ENCODE measurements at regions not wholly inside any gene's neighbourhood (a gene's known extent, or its start where the extent isn't known, plus 50 kb on each side); places are given as distances from the start of the nearest gene placed in this dataset.

GRCh38 chr4:32396507-32397070 lies 1676.4 kb downstream of the PCDH7 start:
- H3K36me3 ChIP-seq (ENCODE audit: control insufficient read depth, insufficient read depth, low read length, severe bottlenecking) = no peaks in the 10 kb centered on the region
- no peak overlapping the region for H3K4me3 ChIP-seq (ENCODE audit: low read length)
- H3K9ac ChIP-seq (ENCODE audit: low read length) = no peak overlapping the region
- no peak for DNase-seq (ENCODE audit: low read depth)
- H3K9me3 ChIP-seq (ENCODE audit: control insufficient read depth, low read length) = no peaks in the 10 kb centered on the region
- H3K27me3 ChIP-seq (replicated peaks; ENCODE audit: control insufficient read depth, insufficient read depth, low read length) = no peaks in the 10 kb centered on the region
- H3K4me1 ChIP-seq (ENCODE audit: control insufficient read depth, insufficient read depth, low read length) = no peaks in the 10 kb centered on the region

GRCh38 chr4:32400870-32401269 lies 1680.7 kb downstream of the PCDH7 start:
- DNase-seq (ENCODE audit: low read depth) = no peak

GRCh38 chr4:32417113-32417704 lies 1697.0 kb downstream of the PCDH7 start:
- H3K9ac ChIP-seq (ENCODE audit: low read length) = no peak overlapping the region
- H3K9me3 ChIP-seq (ENCODE audit: control insufficient read depth, low read length) = peaks cover 3% of the 10 kb centered on the region
- H3K4me3 ChIP-seq (ENCODE audit: low read length) = no peak overlapping the region
- H3K36me3 ChIP-seq (ENCODE audit: control insufficient read depth, insufficient read depth, low read length, severe bottlenecking) = no peaks in the 10 kb centered on the region
- H3K27me3 ChIP-seq (replicated peaks; ENCODE audit: control insufficient read depth, insufficient read depth, low read length) = no peaks in the 10 kb centered on the region
- no peaks in the 10 kb centered on the region for H3K4me1 ChIP-seq (ENCODE audit: control insufficient read depth, insufficient read depth, low read length)
- DNase-seq (ENCODE audit: low read depth) = peak; percentile 2

More at GRCh38 chr4:32400870-32401269, 1680.7 kb downstream of the PCDH7 start:
- Histone ChIP-seq H3K9me3 (ENCODE audit: control insufficient read depth, low read length) (no peaks in the 10 kb centered on the region), H3K9ac (ENCODE audit: low read length) (no peak overlapping the region), H3K36me3 (ENCODE audit: control insufficient read depth, insufficient read depth, low read length, severe bottlenecking) (no peaks in the 10 kb centered on the region), H3K27me3 (replicated peaks; ENCODE audit: control insufficient read depth, insufficient read depth, low read length) (no peaks in the 10 kb centered on the region), H3K4me3 (ENCODE audit: low read length) (no peak overlapping the region), H3K4me1 (ENCODE audit: control insufficient read depth, insufficient read depth, low read length) (no peaks in the 10 kb centered on the region)

- DNase-seq (ENCODE audit: low read depth) = no peak
- Histone ChIP-seq H3K36me3 (ENCODE audit: control insufficient read depth, insufficient read depth, low read length, severe bottlenecking) (no peaks in the 10 kb centered on the region), H3K4me1 (ENCODE audit: control insufficient read depth, insufficient read depth, low read length) (no peaks in the 10 kb centered on the region), H3K27me3 (replicated peaks; ENCODE audit: control insufficient read depth, insufficient read depth, low read length) (no peaks in the 10 kb centered on the region), H3K9ac (ENCODE audit: low read length) (no peak overlapping the region), H3K9me3 (ENCODE audit: control insufficient read depth, low read length) (peaks cover 8% of the 10 kb centered on the region), H3K4me3 (ENCODE audit: low read length) (no peak overlapping the region)
Measured at GRCh38 chr4:32423267-32423666, 1703.1 kb downstream of the PCDH7 start.

- no peak overlapping the region for H3K9ac ChIP-seq (ENCODE audit: low read length)
Measured at GRCh38 chr4:32425243-32425642, 1705.1 kb downstream of the PCDH7 start.

GRCh38 chr4:32427566-32427965 lies 1707.4 kb downstream of the PCDH7 start:
- H3K27me3 ChIP-seq (replicated peaks; ENCODE audit: control insufficient read depth, insufficient read depth, low read length) = no peaks in the 10 kb centered on the region
- no peak overlapping the region for H3K9ac ChIP-seq (ENCODE audit: low read length)
- DNase-seq (ENCODE audit: low read depth) = no peak
- H3K9me3 ChIP-seq (ENCODE audit: control insufficient read depth, low read length) = peaks cover 5% of the 10 kb centered on the region
- no peak overlapping the region for H3K4me3 ChIP-seq (ENCODE audit: low read length)
- H3K36me3 ChIP-seq (ENCODE audit: control insufficient read depth, insufficient read depth, low read length, severe bottlenecking) = no peaks in the 10 kb centered on the region
- no peaks in the 10 kb centered on the region for H3K4me1 ChIP-seq (ENCODE audit: control insufficient read depth, insufficient read depth, low read length)

More at GRCh38 chr4:32425243-32425642, 1705.1 kb downstream of the PCDH7 start:
- H3K4me3 ChIP-seq (ENCODE audit: low read length) = no peak overlapping the region
- no peaks in the 10 kb centered on the region for H3K27me3 ChIP-seq (replicated peaks; ENCODE audit: control insufficient read depth, insufficient read depth, low read length)
- no peaks in the 10 kb centered on the region for H3K4me1 ChIP-seq (ENCODE audit: control insufficient read depth, insufficient read depth, low read length)
- no peak for DNase-seq (ENCODE audit: low read depth)
- H3K9me3 ChIP-seq (ENCODE audit: control insufficient read depth, low read length) = peaks cover 8% of the 10 kb centered on the region
- H3K36me3 ChIP-seq (ENCODE audit: control insufficient read depth, insufficient read depth, low read length, severe bottlenecking) = no peaks in the 10 kb centered on the region

- no peak overlapping the region for H3K9ac ChIP-seq (ENCODE audit: low read length)
- H3K4me1 ChIP-seq (ENCODE audit: control insufficient read depth, insufficient read depth, low read length) = no peaks in the 10 kb centered on the region
- H3K27me3 ChIP-seq (replicated peaks; ENCODE audit: control insufficient read depth, insufficient read depth, low read length) = no peaks in the 10 kb centered on the region
- H3K4me3 ChIP-seq (ENCODE audit: low read length) = no peak overlapping the region
- H3K36me3 ChIP-seq (ENCODE audit: control insufficient read depth, insufficient read depth, low read length, severe bottlenecking) = no peaks in the 10 kb centered on the region
- DNase-seq (ENCODE audit: low read depth) = peak; percentile 10
- H3K9me3 ChIP-seq (ENCODE audit: control insufficient read depth, low read length) = peaks cover 4% of the 10 kb centered on the region
Measured at GRCh38 chr4:32429151-32429550, 1709.0 kb downstream of the PCDH7 start.

GRCh38 chr4:32435308-32435707 lies 1715.1 kb downstream of the PCDH7 start:
- Histone ChIP-seq H3K36me3 (ENCODE audit: control insufficient read depth, insufficient read depth, low read length, severe bottlenecking) (no peaks in the 10 kb centered on the region), H3K4me1 (ENCODE audit: control insufficient read depth, insufficient read depth, low read length) (no peaks in the 10 kb centered on the region), H3K4me3 (ENCODE audit: low read length) (no peak overlapping the region), H3K9ac (ENCODE audit: low read length) (no peak overlapping the region), H3K9me3 (ENCODE audit: control insufficient read depth, low read length) (peaks cover 4% of the 10 kb centered on the region), H3K27me3 (replicated peaks; ENCODE audit: control insufficient read depth, insufficient read depth, low read length) (no peaks in the 10 kb centered on the region)
- no peak for DNase-seq (ENCODE audit: low read depth)

- H3K9me3 ChIP-seq (ENCODE audit: control insufficient read depth, low read length) = peaks cover 4% of the 10 kb centered on the region
- no peak for DNase-seq (ENCODE audit: low read depth)
Measured at GRCh38 chr4:32436816-32437215, 1716.6 kb downstream of the PCDH7 start.

GRCh38 chr4:32440391-32440790 lies 1720.2 kb downstream of the PCDH7 start:
- no peaks in the 10 kb centered on the region for H3K36me3 ChIP-seq (ENCODE audit: control insufficient read depth, insufficient read depth, low read length, severe bottlenecking)
- no peak for DNase-seq (ENCODE audit: low read depth)
- no peaks in the 10 kb centered on the region for H3K4me1 ChIP-seq (ENCODE audit: control insufficient read depth, insufficient read depth, low read length)
- no peaks in the 10 kb centered on the region for H3K9me3 ChIP-seq (ENCODE audit: control insufficient read depth, low read length)
- no peak overlapping the region for H3K9ac ChIP-seq (ENCODE audit: low read length)
- H3K4me3 ChIP-seq (ENCODE audit: low read length) = no peak overlapping the region
- no peaks in the 10 kb centered on the region for H3K27me3 ChIP-seq (replicated peaks; ENCODE audit: control insufficient read depth, insufficient read depth, low read length)

More at GRCh38 chr4:32436816-32437215, 1716.6 kb downstream of the PCDH7 start:
- no peak overlapping the region for H3K9ac ChIP-seq (ENCODE audit: low read length)
- H3K27me3 ChIP-seq (replicated peaks; ENCODE audit: control insufficient read depth, insufficient read depth, low read length) = no peaks in the 10 kb centered on the region
- H3K4me3 ChIP-seq (ENCODE audit: low read length) = no peak overlapping the region
- H3K36me3 ChIP-seq (ENCODE audit: control insufficient read depth, insufficient read depth, low read length, severe bottlenecking) = no peaks in the 10 kb centered on the region
- no peaks in the 10 kb centered on the region for H3K4me1 ChIP-seq (ENCODE audit: control insufficient read depth, insufficient read depth, low read length)

GRCh38 chr4:32454482-32454881 lies 1734.3 kb downstream of the PCDH7 start:
- H3K9me3 ChIP-seq (ENCODE audit: control insufficient read depth, low read length) = no peaks in the 10 kb centered on the region
- no peak for DNase-seq (ENCODE audit: low read depth)

GRCh38 chr4:32455231-32455630 lies 1735.1 kb downstream of the PCDH7 start:
- Histone ChIP-seq H3K36me3 (ENCODE audit: control insufficient read depth, insufficient read depth, low read length, severe bottlenecking) (no peaks in the 10 kb centered on the region), H3K27me3 (replicated peaks; ENCODE audit: control insufficient read depth, insufficient read depth, low read length) (no peaks in the 10 kb centered on the region), H3K9ac (ENCODE audit: low read length) (no peak overlapping the region), H3K4me3 (ENCODE audit: low read length) (no peak overlapping the region), H3K9me3 (ENCODE audit: control insufficient read depth, low read length) (no peaks in the 10 kb centered on the region), H3K4me1 (ENCODE audit: control insufficient read depth, insufficient read depth, low read length) (no peaks in the 10 kb centered on the region)
- no peak for DNase-seq (ENCODE audit: low read depth)

More at GRCh38 chr4:32454482-32454881, 1734.3 kb downstream of the PCDH7 start:
- Histone ChIP-seq H3K9ac (ENCODE audit: low read length) (no peak overlapping the region), H3K27me3 (replicated peaks; ENCODE audit: control insufficient read depth, insufficient read depth, low read length) (no peaks in the 10 kb centered on the region), H3K36me3 (ENCODE audit: control insufficient read depth, insufficient read depth, low read length, severe bottlenecking) (no peaks in the 10 kb centered on the region), H3K4me3 (ENCODE audit: low read length) (no peak overlapping the region), H3K4me1 (ENCODE audit: control insufficient read depth, insufficient read depth, low read length) (no peaks in the 10 kb centered on the region)

All from adipocyte (in vitro differentiated cells).